Hepatocyte (in vitro differentiated cells): ENCODE measurements at regions not wholly inside any gene's neighbourhood (a gene's known extent, or its start where the extent isn't known, plus 50 kb on each side); places are given as distances from the start of the nearest gene placed in this dataset.

Source experiments
- EZH2 ChIP-seq: fragments of 200-600 bp; sonication (generic); IDR thresholded peaks from 2 replicates; pipeline ENCODE4 v1.6.1; 2016; ENCODE audit warnings: antibody characterized with exemption, mild to moderate bottlenecking, borderline replicate concordance
- TF ChIP-seq, protein P1 (sequence below): fragments of 200-600 bp; sonication (generic); IDR thresholded peaks from 2 replicates; pipeline ENCODE4 v1.5.1; 2016; ENCODE audit warnings: antibody characterized with exemption, mild to moderate bottlenecking; ENCODE audit not compliant: poor library complexity

DNA sequence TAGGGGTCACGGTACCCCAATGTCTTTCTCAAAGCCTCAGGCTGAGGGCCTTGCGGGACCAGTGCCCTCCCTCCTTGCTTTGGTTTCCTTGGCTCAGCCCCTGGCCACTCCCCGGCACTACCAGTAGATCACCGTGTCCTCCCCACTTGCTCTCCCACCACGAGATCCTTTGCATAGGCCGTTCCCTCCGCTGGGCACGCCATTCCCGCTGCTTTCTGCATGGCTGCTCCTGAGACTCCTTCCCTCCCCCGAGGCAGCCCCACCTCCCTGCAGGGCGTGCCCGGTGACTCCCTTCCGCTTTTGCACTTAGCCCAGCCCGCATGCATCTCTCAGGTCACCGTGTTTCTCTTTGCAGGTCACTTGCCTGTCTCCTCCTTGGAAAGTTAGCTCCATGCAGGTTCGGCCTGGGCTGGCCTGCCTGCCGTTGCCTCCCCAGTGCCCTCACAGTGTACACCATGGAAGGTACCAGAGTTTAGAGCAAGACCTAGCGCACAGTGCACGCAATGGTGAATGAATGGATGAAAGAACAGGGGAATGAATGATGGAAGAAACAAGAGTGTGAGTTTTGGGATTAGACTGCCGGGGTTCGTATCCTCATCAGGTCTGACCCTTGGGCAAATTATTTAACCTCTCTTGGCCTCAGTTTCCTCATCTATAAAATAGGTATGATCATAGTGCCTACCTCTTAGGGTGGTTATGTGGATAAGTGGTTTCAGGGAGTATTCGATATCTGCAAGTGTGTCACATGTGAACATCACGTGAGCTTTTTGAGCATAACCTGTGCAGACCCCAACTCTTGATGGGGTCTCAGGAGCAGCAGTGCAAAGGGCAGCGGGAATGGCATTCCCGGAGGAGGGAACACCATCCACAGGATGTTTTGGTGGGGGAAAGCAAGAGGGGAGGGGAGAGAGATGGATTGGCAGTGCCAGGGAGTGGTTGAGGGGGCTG lies 214.3 kb downstream of the C9orf50 start:
- no peak for TF ChIP-seq EZH2
- TF ChIP-seq, protein P1, sequence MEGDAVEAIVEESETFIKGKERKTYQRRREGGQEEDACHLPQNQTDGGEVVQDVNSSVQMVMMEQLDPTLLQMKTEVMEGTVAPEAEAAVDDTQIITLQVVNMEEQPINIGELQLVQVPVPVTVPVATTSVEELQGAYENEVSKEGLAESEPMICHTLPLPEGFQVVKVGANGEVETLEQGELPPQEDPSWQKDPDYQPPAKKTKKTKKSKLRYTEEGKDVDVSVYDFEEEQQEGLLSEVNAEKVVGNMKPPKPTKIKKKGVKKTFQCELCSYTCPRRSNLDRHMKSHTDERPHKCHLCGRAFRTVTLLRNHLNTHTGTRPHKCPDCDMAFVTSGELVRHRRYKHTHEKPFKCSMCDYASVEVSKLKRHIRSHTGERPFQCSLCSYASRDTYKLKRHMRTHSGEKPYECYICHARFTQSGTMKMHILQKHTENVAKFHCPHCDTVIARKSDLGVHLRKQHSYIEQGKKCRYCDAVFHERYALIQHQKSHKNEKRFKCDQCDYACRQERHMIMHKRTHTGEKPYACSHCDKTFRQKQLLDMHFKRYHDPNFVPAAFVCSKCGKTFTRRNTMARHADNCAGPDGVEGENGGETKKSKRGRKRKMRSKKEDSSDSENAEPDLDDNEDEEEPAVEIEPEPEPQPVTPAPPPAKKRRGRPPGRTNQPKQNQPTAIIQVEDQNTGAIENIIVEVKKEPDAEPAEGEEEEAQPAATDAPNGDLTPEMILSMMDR = no peak
